Erythroblast (primary cell): ENCODE measurements at regions not wholly inside any gene's neighbourhood (a gene's known extent, or its start where the extent isn't known, plus 50 kb on each side); places are given as distances from the start of the nearest gene placed in this dataset.
"Not testable (repeated sequence)": the region's sequence is repeated elsewhere in the genome, so short reads cannot be mapped to it uniquely, and the experiment has no call there.

ENCODE experiments used
- DNase-seq, 2 experiments: peaks; one replicate each; lab custom pipeline; 2025; lab: John Stamatoyannopoulos, UW
- GATA1 ChIP-seq: IDR thresholded peaks from 2 replicates; pipeline ENCODE4 v1.6.1; 2011; ENCODE audit warnings: low read depth, mild to moderate bottlenecking, control low read depth, low read length, moderate library complexity
- POLR2A ChIP-seq: IDR thresholded peaks from 2 replicates; pipeline ENCODE4 v1.6.1; 2011; ENCODE audit warnings: mild to moderate bottlenecking, low read length

DNA sequence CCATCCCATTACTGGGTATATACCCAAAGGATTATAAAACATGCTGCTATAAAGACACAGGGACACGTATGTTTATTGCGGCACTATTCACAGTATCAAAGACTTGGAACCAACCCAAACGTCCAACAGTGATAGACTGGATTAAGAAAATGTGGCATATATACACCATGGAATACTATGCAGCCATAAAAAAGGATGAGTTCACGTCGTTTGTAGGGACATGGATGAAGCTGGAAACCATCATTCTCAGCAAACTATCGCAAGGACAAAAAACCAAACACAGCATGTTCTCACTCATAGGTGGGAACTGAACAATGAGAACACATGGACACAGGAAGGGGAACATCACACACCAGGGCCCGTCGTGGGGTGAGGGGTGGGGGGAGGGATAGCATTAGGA, 106.1 kb downstream of the CHD1L start:
- not testable (repeated sequence) for DNase-seq

DNA sequence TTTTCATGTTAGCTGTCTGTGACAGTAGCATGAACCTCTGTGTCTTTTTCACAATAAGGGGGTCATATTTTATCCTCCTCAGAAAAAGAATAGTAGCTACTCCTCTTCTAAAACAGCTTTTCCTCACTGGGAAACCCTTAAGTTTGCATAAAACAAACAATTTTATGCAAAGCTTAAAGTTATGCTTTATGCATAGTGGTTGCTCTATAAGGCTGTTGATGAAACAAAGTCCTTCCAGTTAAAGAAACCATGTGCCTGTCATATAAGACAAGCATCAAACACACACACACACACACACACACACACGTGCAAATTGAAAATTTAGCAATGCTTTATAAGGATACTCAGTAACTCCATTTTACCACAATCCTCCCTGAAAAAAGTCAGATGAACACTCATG, 107.0 kb downstream of the CHD1L start:
- no peak for DNase-seq
- TF ChIP-seq POLR2A (no peak), GATA1 (no peak)

DNA sequence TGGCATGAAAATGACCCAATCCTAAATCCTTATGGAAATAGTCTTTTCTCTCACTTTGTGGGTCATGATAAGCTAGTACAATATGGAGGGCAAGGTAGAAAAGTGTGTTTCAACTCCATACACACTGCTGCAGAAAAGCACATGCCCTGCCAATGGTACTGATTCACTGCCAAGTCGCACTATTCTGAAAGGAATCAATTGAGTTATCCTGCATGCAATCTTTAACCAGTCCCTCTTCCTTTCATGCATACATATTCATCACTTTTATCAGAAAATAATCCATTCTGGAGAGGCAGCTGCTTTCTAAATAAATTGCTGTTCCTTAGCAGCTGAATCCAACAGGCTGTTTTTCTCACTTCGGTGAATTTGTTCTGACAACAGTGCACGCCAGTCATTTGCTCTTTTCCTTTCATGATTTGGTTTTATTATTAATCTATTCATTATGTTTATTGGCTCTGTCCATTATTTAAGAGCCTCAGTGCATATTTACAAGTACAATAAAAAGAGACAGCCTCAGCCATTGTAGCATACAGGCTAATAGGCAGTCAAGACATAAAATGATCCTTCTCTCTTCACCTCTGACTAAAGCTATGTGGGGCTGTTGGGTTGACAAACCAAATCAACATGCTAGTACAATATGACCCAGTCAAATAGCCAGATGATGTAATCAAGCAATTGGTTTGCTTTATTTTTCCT, 108.8 kb downstream of the CHD1L start:
- TF ChIP-seq GATA1 (no peak), POLR2A (no peak)
- DNase-seq: no peak

DNA sequence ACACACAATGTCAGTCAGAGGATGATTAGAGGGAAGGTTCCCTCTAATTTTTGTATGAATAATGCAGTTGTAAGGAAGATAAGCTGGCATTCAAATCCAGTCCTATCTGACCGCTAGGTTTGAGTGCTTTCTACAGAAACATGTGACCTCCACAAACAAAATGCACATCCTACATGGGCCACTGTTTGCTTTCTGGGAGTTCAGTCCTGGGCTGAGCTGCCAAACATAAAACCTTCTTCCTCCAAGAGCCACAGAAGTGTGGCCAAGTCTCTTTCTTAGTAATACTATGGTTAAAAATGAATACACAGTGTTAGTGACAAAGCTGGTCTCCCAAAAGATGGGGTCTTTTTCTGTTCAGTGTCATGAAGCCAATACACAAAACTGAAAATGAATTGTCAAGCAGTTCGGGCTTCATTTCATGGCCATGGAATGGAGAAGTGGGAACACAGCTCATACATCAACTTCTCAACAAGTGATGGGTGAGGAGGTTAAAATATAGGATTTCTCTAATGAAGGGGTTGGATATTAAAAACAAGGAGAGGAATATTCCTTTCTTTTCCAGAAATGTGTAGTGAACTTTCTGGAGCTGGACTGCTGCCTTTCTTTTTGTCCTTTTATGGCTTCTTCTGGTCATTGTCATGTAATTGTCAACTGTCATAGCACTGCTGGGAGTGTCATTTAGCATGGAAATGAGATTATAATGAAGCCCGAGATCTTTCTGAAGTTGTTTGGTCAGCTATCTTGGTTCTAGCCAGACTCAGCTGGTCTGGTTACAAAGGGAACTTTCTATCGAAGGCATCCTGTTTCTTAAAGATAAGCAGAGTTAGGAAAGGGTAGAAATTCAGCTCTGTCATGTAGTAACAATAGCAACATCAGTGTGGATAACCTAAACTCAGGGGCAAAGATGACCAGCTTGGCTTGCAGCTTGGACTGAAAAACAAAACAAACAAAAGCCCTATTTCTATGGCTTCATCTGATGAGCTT, 135.1 kb downstream of the CHD1L start:
- DNase-seq: peak; percentile 68 to 92
- TF ChIP-seq GATA1: no peak
- no peak for TF ChIP-seq POLR2A

DNA sequence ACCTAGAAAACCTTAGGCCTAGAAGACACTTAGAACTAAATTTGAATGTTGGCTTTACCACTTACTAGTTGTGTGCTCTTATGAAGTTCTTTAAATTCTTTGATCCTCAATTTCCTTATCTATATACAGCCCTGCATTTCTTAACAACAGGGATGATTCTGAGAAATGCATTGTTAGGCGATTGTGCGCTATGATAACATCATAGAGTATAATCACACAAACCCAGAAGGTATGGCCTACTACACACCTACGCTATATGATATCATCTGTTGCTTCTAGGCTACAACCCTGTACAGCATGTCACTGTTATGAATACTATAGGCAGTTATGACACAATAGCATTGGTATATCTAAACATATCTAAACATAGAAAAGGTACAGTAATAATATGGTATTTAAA, 137.4 kb downstream of the CHD1L start:
- DNase-seq: peak; percentile 19 to 44
- TF ChIP-seq GATA1 (no peak), POLR2A (no peak)

DNA sequence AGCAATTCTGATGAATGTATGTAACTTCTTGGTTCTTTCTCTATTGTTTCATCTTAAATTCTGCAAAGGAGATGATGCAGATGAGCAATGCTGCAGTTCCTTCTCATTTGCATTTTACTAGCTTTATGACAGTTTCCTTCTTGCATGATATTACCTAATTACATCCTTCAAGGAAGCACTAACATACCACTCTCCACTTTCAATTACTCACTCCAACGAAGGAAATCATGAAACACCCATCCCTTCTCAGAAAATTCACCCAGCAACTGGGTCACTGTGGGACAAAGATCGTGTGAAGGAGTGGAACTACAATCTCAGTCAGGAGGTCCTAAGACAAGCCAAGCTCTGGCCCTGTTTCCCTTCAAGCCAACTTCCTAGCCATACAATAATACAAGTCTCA, 142.3 kb downstream of the CHD1L start:
- DNase-seq: no peak
- no peak for TF ChIP-seq GATA1
- TF ChIP-seq POLR2A: no peak

DNA sequence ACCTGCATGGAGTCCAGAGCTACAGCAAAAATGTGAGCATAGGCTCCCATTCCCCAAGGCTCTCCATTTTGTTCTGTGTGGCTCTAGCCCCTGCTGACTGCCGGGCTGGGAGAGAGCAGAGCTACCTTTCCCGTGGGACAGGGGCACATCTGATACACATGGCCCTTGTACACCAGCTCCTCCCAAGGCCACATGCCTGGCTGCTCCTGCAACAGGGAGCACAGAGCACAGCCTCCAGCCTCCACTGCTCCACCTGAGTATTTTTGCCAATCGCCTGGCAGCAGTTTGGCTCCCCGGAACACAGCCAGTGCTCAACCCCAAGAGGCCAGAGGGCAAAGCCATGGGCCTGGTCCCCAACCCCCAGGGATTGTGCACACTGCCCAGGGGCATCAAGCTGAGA, 146.5 kb downstream of the CHD1L start:
- TF ChIP-seq GATA1 (no peak), POLR2A (no peak)
- no peak for DNase-seq

DNA sequence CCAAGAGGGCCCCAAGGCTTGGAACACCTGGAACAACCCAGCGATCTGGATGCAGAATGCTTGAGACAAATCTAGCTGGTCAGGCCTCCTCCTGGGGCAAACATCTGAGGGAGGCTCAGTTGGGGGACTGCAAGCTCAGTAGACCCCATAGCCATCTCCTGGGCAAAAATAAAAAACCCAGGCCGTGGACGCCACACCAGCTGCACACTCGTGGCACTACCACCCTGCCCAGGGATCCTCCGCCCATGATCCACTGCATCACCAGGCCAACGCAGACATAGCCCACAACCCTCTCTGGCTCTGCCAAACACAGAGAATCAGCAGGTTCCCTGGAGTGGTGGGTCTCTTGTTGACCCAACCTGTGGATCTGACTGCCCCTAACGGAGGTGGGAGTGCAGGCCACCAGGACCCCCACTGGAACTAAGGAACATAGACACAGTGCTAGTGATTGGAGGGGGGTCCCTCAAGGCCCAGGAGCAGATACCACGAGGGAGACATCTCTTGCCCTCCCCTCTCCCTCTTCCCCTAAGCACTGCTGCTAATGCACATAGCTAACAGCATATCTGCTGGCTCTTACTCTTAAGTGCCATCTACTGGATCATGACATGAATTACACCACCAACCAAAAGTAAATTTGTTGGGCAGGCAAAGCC, 147.2 kb downstream of the CHD1L start:
- TF ChIP-seq GATA1 (no peak), POLR2A (no peak)
- DNase-seq: peak; percentile 50 to 53

DNA sequence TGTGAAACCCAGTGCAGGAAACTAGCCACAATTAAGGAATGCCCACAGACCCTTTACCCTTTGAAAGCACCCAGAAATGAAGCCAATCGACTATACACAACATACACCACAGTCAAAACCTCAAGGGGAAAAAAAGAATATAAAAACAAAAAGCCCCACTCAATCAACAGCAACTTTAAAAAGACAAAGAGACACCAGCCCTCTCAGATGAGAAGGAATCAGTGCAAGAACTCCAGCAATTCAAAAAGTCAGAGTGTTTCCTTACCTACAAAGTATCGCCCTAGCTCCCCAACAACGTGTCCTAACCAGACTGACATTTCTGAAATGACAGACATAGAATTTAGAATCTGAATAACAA, 147.7 kb downstream of the CHD1L start:
- TF ChIP-seq GATA1 (no peak), POLR2A (no peak)

DNA sequence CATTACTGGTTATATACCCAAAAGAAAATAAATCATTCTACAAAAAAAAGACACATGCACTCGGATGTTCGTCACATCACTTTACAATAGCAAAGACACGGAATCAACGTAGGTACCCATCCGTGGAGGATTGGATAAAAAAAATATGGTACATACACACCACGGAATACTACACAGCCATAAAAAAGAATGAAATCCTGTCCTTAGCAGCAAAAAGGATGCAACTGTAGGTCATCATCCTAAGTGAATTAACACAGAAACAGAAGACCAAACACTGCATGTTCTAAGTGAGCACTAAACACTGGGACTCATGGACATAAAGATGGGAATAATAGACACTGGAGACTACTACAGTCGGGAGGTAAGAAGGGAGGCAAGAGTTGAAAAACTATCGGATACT, 148.6 kb downstream of the CHD1L start:
- no peak for TF ChIP-seq GATA1
- TF ChIP-seq POLR2A: no peak
- DNase-seq: no peak

More for the DNA sequence above, 147.7 kb downstream of the CHD1L start:
- no peak for DNase-seq

DNA sequence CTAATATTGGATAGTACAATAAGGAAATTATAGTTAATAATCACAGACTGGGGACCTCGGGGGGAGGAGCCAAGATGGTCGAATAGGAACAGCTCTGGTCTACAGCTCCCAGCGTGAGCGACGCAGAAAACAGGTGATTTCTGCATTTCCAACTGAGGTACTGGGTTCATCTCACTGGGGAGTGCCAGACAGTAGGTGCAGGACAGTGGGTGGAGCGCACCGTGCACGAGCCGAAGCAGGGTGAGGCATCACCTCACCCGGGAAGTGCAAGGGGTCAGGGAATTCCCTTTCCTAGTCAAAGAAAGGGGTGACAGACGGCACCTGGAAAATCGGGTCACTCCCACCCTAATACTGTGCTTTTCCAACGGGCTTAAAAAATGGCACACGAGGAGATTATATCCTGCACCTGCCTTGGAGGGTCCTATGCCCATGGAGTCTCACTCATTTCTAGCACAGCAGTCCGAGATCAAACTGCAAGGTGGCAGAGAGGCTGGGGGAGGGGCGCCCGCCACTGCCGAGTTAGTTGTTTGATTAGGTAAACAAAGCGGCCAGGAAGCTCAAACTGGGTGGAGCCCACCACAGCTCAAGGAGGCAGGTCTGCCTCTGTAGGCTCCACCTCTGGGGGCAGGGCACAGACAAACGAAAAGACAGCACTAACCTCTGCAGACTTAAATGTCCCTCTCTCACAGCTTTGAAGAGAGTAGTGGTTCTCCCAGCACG, 138.8 kb upstream of the BCL9 start:
- DNase-seq: not testable (repeated sequence)

DNA sequence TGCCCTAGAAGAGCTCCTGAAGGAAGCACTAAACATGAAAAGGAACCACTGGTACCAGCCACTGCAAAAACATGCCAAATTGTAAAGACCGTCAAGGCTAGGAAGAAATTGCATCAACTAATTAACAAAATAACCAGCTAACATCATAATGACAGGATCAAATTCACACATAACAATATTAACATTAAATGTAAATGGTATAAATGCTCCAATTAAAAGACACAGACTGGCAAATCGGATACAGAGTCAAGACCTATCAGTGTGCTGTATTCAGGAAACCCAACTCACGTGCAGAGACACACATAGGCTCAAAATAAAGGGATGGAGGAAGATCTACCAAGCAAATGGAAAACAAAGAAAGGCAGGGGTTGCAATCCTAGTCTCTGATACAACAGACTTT, 137.0 kb upstream of the BCL9 start:
- not testable (repeated sequence) for DNase-seq

DNA sequence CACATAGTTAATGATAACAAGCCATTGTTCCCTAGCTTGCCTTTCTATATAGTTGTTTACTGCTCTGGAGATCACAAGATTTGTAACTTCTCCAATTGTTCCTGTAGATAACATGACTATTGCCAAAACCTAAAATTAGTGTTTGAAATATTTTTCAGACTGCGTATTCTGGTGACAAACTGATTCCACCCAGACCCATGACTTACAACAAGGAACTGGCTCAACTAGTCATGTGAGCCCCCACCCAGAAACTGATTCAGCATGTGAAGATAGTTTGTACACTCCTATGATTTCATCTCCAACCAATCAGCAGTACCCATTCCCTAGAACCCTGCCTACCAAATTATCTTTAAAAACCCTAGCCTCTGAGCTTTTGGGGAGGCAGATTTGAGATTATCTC, 131.4 kb upstream of the BCL9 start:
- DNase-seq: peak in 1 of 2 experiments; percentile 2

More for the DNA sequence above, 131.4 kb upstream of the BCL9 start:
- TF ChIP-seq POLR2A (no peak), GATA1 (no peak)
